GM21390 (cell line): ENCODE measurements at regions not wholly inside any gene's neighbourhood (a gene's known extent, or its start where the extent isn't known, plus 50 kb on each side); places are given as distances from the start of the nearest gene placed in this dataset.
"Not testable (repeated sequence)": the region's sequence is repeated elsewhere in the genome, so short reads cannot be mapped to it uniquely, and the experiment has no call there.

Experiments
- ATAC-seq: cut with Tn5 transposase; IDR thresholded peaks from one replicate; pipeline ENCODE4 v1.9.1; 2021; ENCODE audit not compliant: unreplicated experiment

GRCh38 chr17:77036841-77037381, 103.9 kb upstream of the SEC14L1 start:
- no peak for ATAC-seq

GRCh38 chr17:77037943-77038342, 102.8 kb upstream of the SEC14L1 start:
- no peak for ATAC-seq

GRCh38 chr17:77038884-77039555, 101.7 kb upstream of the SEC14L1 start:
- ATAC-seq = no peak

- ATAC-seq = no peak
Observed at GRCh38 chr17:77042476-77043231, 98.1 kb upstream of the SEC14L1 start.

GRCh38 chr17:77045441-77046041, 95.2 kb upstream of the SEC14L1 start:
- ATAC-seq = no peak

GRCh38 chr17:77049440-77049839, 91.3 kb upstream of the SEC14L1 start:
- no peak for ATAC-seq

GRCh38 chr17:77050901-77051300, 89.9 kb upstream of the SEC14L1 start:
- ATAC-seq = not testable (repeated sequence)

- no peak for ATAC-seq
Observed at GRCh38 chr17:77054936-77055335, 85.8 kb upstream of the SEC14L1 start.

GRCh38 chr17:77055453-77055852, 85.3 kb upstream of the SEC14L1 start:
- ATAC-seq = no peak

GRCh38 chr17:77058016-77058415, 82.8 kb upstream of the SEC14L1 start:
- ATAC-seq = no peak

- no peak for ATAC-seq
Observed at GRCh38 chr17:77061669-77062068, 79.1 kb upstream of the SEC14L1 start.

GRCh38 chr17:77064598-77064997, 76.2 kb upstream of the SEC14L1 start:
- ATAC-seq = no peak

- no peak for ATAC-seq
Observed at GRCh38 chr17:77066165-77066564, 74.6 kb upstream of the SEC14L1 start.

GRCh38 chr17:77066726-77067409, 73.9 kb upstream of the SEC14L1 start:
- ATAC-seq = not testable (repeated sequence)

- no peak for ATAC-seq
Observed at GRCh38 chr17:77068915-77069314, 71.9 kb upstream of the SEC14L1 start.

GRCh38 chr17:77070888-77071279, 69.9 kb upstream of the SEC14L1 start:
- ATAC-seq = no peak

- ATAC-seq = no peak
Observed at GRCh38 chr17:77071925-77072490, 68.8 kb upstream of the SEC14L1 start.

GRCh38 chr17:77072670-77073069, 68.1 kb upstream of the SEC14L1 start:
- ATAC-seq = no peak

- ATAC-seq = no peak
Observed at GRCh38 chr17:77074681-77075080, 66.1 kb upstream of the SEC14L1 start.

- no peak for ATAC-seq
Observed at GRCh38 chr17:77076124-77076830, 64.5 kb upstream of the SEC14L1 start.
